ENCODE measurements at regions not wholly inside any gene's neighbourhood (a gene's known extent, or its start where the extent isn't known, plus 50 kb on each side); places are given as distances from the start of the nearest gene placed in this dataset.

GRCh38 chr7:41187322-41187721, 515.6 kb downstream of the INHBA start:
- Histone ChIP-seq H3K27ac (no peak overlapping the region), H3K4me2 (no peak overlapping the region), H3K4me3 (no peak overlapping the region), H3K4me1 (peaks cover 13% of the 10 kb centered on the region), H3K9me3 (no peaks in the 10 kb centered on the region)
- CTCF ChIA-PET = no interaction called here
- ATAC-seq (no peak), FAIRE-seq (no peak), DNase-seq (ENCODE audit: low read depth in 1 of 2, low spot score in 1 of 2) (no peak)
- 65% methylated on average over 4 of the region's 4 CpGs for WGBS (ENCODE audit: missing lambda C conversion rate)
- no peak for TF ChIP-seq ATOH8 (CRISPR knock-in tag; IDR thresholded peaks at IDR 0.05; ENCODE audit: low read depth)
- no peak for TF ChIP-seq RFX5 (IDR thresholded peaks at IDR 0.05)
- TF ChIP-seq BHLHE40 (IDR thresholded peaks at IDR 0.05; ENCODE audit: low read depth, low read length) = no peak
- POLR2A ChIA-PET = no interaction called here

- ATAC-seq (no peak), DNase-seq (ENCODE audit: low read depth in 1 of 2, low spot score in 1 of 2) (no peak), FAIRE-seq (no peak)
- Histone ChIP-seq H3K27ac (no peak overlapping the region), H3K9me3 (no peaks in the 10 kb centered on the region), H3K4me1 (peaks cover 13% of the 10 kb centered on the region), H3K4me2 (no peak overlapping the region), H3K4me3 (no peak overlapping the region)
- ChIA-PET POLR2A (no interaction called here), CTCF (no interaction called here)
- no peak for TF ChIP-seq NR3C1 (IDR thresholded peaks at IDR 0.05)
- no peak for TF ChIP-seq CEBPB (IDR thresholded peaks at IDR 0.05)
- TF ChIP-seq EHF (CRISPR knock-in tag; IDR thresholded peaks at IDR 0.05) = no peak
- no peak for TF ChIP-seq EHMT2 (IDR thresholded peaks at IDR 0.05; ENCODE audit: low read depth)
- no peak for TF ChIP-seq ESRRA (IDR thresholded peaks at IDR 0.05; ENCODE audit: borderline replicate concordance, low read length)
- TF ChIP-seq HDAC2 (IDR thresholded peaks at IDR 0.05) = no peak
- no peak for TF ChIP-seq CBX2 (IDR thresholded peaks at IDR 0.05; ENCODE audit: borderline replicate concordance, low read depth)
- TF ChIP-seq HMGXB4 (CRISPR knock-in tag; IDR thresholded peaks at IDR 0.05; ENCODE audit: borderline replicate concordance) = no peak
- TF ChIP-seq PHF8 (IDR thresholded peaks at IDR 0.05; ENCODE audit: borderline replicate concordance, low read depth) = no peak
- no peak for TF ChIP-seq RARB (CRISPR knock-in tag; IDR thresholded peaks at IDR 0.05)
- no peak for TF ChIP-seq TFCP2L1 (CRISPR knock-in tag; IDR thresholded peaks at IDR 0.05)
- TF ChIP-seq FOSB (CRISPR knock-in tag; IDR thresholded peaks at IDR 0.05) = no peak
- 63% methylated on average over 3 of the region's 3 CpGs for WGBS (ENCODE audit: missing lambda C conversion rate)
These were observed 517.0 kb downstream of the INHBA start for GRCh38 chr7:41185851-41186250.

- ATAC-seq = no peak
- H3K4me1 ChIP-seq = peaks cover 5% of the 10 kb centered on the region; the same call in 1 of the 3 replicates
- 46% methylated on average over 6 of the region's 6 CpGs for WGBS (ENCODE audit: missing lambda C conversion rate)
- H3K4me3 ChIP-seq = no peak overlapping the region
- no peak overlapping the region for H3K4me2 ChIP-seq
- H3K9me3 ChIP-seq = no peaks in the 10 kb centered on the region
- POLR2A ChIA-PET = no interaction called here
- no peak for DNase-seq (ENCODE audit: low read depth in 1 of 2, low spot score in 1 of 2)
- no peak overlapping the region for H3K27ac ChIP-seq
- no peak for FAIRE-seq
- CTCF ChIA-PET = no interaction called here
- no peak for TF ChIP-seq HOXB13 (CRISPR knock-in tag; IDR thresholded peaks at IDR 0.05; ENCODE audit: low read depth)
- TF ChIP-seq KDM5A (IDR thresholded peaks at IDR 0.05) = no peak
- no peak for TF ChIP-seq HMGXB4 (CRISPR knock-in tag; IDR thresholded peaks at IDR 0.05; ENCODE audit: borderline replicate concordance)
- no peak for TF ChIP-seq HOXA7 (CRISPR knock-in tag; IDR thresholded peaks at IDR 0.05)
- TF ChIP-seq TP53 (CRISPR knock-in tag; IDR thresholded peaks at IDR 0.05) = no peak
- no peak for TF ChIP-seq CTCF (IDR thresholded peaks at IDR 0.05)
- TF ChIP-seq ZSCAN20 (CRISPR knock-in tag; IDR thresholded peaks at IDR 0.05) = no peak
- TF ChIP-seq ELK1 (IDR thresholded peaks at IDR 0.05; ENCODE audit: low read depth, low read length) = no peak
- TF ChIP-seq JUN (IDR thresholded peaks at IDR 0.05) = no peak
- no peak for TF ChIP-seq MAFK (IDR thresholded peaks at IDR 0.05; ENCODE audit: partially characterized antibody)
- no peak for TF ChIP-seq ZC3H11A (IDR thresholded peaks at IDR 0.05)
- TF ChIP-seq SREBF2 (IDR thresholded peaks at IDR 0.05) = no peak
- no peak for TF ChIP-seq E2F6 (IDR thresholded peaks at IDR 0.05; ENCODE audit: borderline replicate concordance, low read depth)
- TF ChIP-seq HOXB5 (CRISPR knock-in tag; IDR thresholded peaks at IDR 0.05) = no peak
- no peak for TF ChIP-seq HEYL (CRISPR knock-in tag; IDR thresholded peaks at IDR 0.05)
- no peak for TF ChIP-seq CHD2 (IDR thresholded peaks at IDR 0.05; ENCODE audit: low read length, partially characterized antibody)
These were observed 519.1 kb downstream of the INHBA start for GRCh38 chr7:41183741-41184140.

All from A549 (cell line).